KOPT-K1 (cell line): ENCODE measurements at regions not wholly inside any gene's neighbourhood (a gene's known extent, or its start where the extent isn't known, plus 50 kb on each side); places are given as distances from the start of the nearest gene placed in this dataset.

ENCODE experiments used
- H3K27ac ChIP-seq: fragments of 200-600 bp; sonication (generic); 2 replicates; pipeline ENCODE4 v1.5.1; 2016; ENCODE audit warnings: antibody characterized with exemption, mild to moderate bottlenecking, low read depth, low read length; ENCODE audit not compliant: poor library complexity, severe bottlenecking
- H3K36me3 ChIP-seq: fragments of 200-600 bp; sonication (generic); 2 replicates; pipeline ENCODE4 v1.5.1; 2017; ENCODE audit warnings: antibody characterized with exemption, mild to moderate bottlenecking, low read length, moderate library complexity; ENCODE audit not compliant: insufficient read depth
- H3K9me3 ChIP-seq: fragments of 200-600 bp; sonication (generic); 2 replicates; pipeline ENCODE4 v1.5.1; 2017; ENCODE audit warnings: antibody characterized with exemption, low read length, mild to moderate bottlenecking; ENCODE audit not compliant: insufficient read depth, poor library complexity, severe bottlenecking

GRCh38 chr1:244272471-244273261 is 179.0 kb downstream of the ADSS2 start:
- Histone ChIP-seq H3K36me3 (no peaks in the 10 kb centered on the region), H3K9me3 (peaks cover 4% of the 10 kb centered on the region)

GRCh38 chr1:244273262-244273844 is 178.4 kb downstream of the ADSS2 start:
- H3K9me3 ChIP-seq: peaks cover 4% of the 10 kb centered on the region
- no peak overlapping the region for H3K27ac ChIP-seq
- H3K36me3 ChIP-seq: no peaks in the 10 kb centered on the region

More at GRCh38 chr1:244272471-244273261, 179.0 kb downstream of the ADSS2 start:
- no peak overlapping the region for H3K27ac ChIP-seq

GRCh38 chr1:244273845-244274619 is 177.7 kb downstream of the ADSS2 start:
- no peak overlapping the region for H3K27ac ChIP-seq

GRCh38 chr1:244276646-244277045 is 175.1 kb downstream of the ADSS2 start:
- Histone ChIP-seq H3K36me3 (no peaks in the 10 kb centered on the region), H3K9me3 (no peaks in the 10 kb centered on the region), H3K27ac (no peak overlapping the region)

More at GRCh38 chr1:244273845-244274619, 177.7 kb downstream of the ADSS2 start:
- Histone ChIP-seq H3K9me3 (peaks cover 4% of the 10 kb centered on the region), H3K36me3 (no peaks in the 10 kb centered on the region)

GRCh38 chr1:244280201-244280600 is 171.5 kb downstream of the ADSS2 start:
- Histone ChIP-seq H3K9me3 (no peaks in the 10 kb centered on the region), H3K36me3 (no peaks in the 10 kb centered on the region), H3K27ac (no peak overlapping the region)

- H3K36me3 ChIP-seq: no peaks in the 10 kb centered on the region
- no peak overlapping the region for H3K27ac ChIP-seq
- H3K9me3 ChIP-seq: no peaks in the 10 kb centered on the region
Observed at GRCh38 chr1:244280859-244281258, 170.8 kb downstream of the ADSS2 start.

GRCh38 chr1:244283772-244284171 is 167.9 kb downstream of the ADSS2 start:
- Histone ChIP-seq H3K36me3 (no peaks in the 10 kb centered on the region), H3K27ac (no peak overlapping the region), H3K9me3 (peaks cover 3% of the 10 kb centered on the region)

GRCh38 chr1:244284641-244285156 is 167.0 kb downstream of the ADSS2 start:
- no peak overlapping the region for H3K27ac ChIP-seq
- peaks cover 5% of the 10 kb centered on the region for H3K9me3 ChIP-seq
- no peaks in the 10 kb centered on the region for H3K36me3 ChIP-seq

GRCh38 chr1:244286341-244286740 is 165.4 kb downstream of the ADSS2 start:
- no peak overlapping the region for H3K27ac ChIP-seq
- H3K36me3 ChIP-seq: no peaks in the 10 kb centered on the region
- peaks cover 5% of the 10 kb centered on the region for H3K9me3 ChIP-seq

GRCh38 chr1:244287726-244288125 is 164.0 kb downstream of the ADSS2 start:
- H3K27ac ChIP-seq: no peak overlapping the region
- H3K9me3 ChIP-seq: peaks cover 5% of the 10 kb centered on the region
- no peaks in the 10 kb centered on the region for H3K36me3 ChIP-seq

GRCh38 chr1:244288663-244289062 is 163.0 kb downstream of the ADSS2 start:
- Histone ChIP-seq H3K36me3 (no peaks in the 10 kb centered on the region), H3K9me3 (peaks cover 5% of the 10 kb centered on the region), H3K27ac (no peak overlapping the region)

GRCh38 chr1:244289991-244290785 is 161.5 kb downstream of the ADSS2 start:
- H3K9me3 ChIP-seq: peaks cover 5% of the 10 kb centered on the region
- no peak overlapping the region for H3K27ac ChIP-seq
- no peaks in the 10 kb centered on the region for H3K36me3 ChIP-seq

- H3K27ac ChIP-seq: peak overlapping the region; percentile 29
- H3K9me3 ChIP-seq: peaks cover 5% of the 10 kb centered on the region
- H3K36me3 ChIP-seq: no peaks in the 10 kb centered on the region
Observed at GRCh38 chr1:244291236-244292201, 160.2 kb downstream of the ADSS2 start.
